ENCODE measurements at regions not wholly inside any gene's neighbourhood (a gene's known extent, or its start where the extent isn't known, plus 50 kb on each side); places are given as distances from the start of the nearest gene placed in this dataset.

DNA sequence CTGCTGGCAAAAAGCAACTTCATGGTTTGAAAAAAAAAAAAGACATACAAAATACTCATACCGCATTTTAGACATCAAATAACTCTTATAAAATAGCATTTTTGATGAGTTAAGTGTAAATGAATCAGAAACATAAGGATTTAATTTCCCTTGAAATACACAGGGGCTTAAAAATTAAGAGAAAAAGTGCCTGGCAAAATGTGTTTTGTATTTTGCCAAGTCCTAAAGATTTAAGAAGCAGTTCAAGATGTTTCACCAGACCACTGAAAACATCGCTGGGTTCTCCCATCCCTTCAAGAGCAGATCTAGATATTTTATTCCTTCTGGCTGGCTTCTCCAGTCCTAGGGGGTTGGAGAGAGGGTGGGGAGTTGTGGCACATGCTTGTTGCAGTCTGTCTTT lies 396.4 kb downstream of the INHBA start:
- Histone ChIP-seq H4K20me1 (ENCODE audit: insufficient read depth, low read length) (no peaks in the 10 kb centered on the region), H3K36me3 (ENCODE audit: insufficient read depth, low read length) (no peaks in the 10 kb centered on the region), H3K79me2 (ENCODE audit: insufficient read depth, low read length) (no peaks in the 10 kb centered on the region), H3K4me3 (ENCODE audit: insufficient read depth, low read length) (no peak overlapping the region), H2AFZ (ENCODE audit: low read length) (no peak overlapping the region), H3K4me1 (ENCODE audit: insufficient read depth, low read length) (no peaks in the 10 kb centered on the region), H3K9me3 (ENCODE audit: low read depth, low read length) (no peaks in the 10 kb centered on the region), H3K27me3 (ENCODE audit: insufficient read depth, low read length) (no peaks in the 10 kb centered on the region), H3K4me2 (ENCODE audit: insufficient read depth, low read length) (no peak overlapping the region), H3K27ac (ENCODE audit: low read depth, low read length) (no peak overlapping the region)
- TF ChIP-seq, protein P1, sequence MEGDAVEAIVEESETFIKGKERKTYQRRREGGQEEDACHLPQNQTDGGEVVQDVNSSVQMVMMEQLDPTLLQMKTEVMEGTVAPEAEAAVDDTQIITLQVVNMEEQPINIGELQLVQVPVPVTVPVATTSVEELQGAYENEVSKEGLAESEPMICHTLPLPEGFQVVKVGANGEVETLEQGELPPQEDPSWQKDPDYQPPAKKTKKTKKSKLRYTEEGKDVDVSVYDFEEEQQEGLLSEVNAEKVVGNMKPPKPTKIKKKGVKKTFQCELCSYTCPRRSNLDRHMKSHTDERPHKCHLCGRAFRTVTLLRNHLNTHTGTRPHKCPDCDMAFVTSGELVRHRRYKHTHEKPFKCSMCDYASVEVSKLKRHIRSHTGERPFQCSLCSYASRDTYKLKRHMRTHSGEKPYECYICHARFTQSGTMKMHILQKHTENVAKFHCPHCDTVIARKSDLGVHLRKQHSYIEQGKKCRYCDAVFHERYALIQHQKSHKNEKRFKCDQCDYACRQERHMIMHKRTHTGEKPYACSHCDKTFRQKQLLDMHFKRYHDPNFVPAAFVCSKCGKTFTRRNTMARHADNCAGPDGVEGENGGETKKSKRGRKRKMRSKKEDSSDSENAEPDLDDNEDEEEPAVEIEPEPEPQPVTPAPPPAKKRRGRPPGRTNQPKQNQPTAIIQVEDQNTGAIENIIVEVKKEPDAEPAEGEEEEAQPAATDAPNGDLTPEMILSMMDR (IDR thresholded peaks at IDR 0.05; ENCODE audit: extremely low read depth, low read depth, low read length): no peak
- no peak for DNase-seq (ENCODE audit: insufficient read length, low spot score, missing footprints)

DNA sequence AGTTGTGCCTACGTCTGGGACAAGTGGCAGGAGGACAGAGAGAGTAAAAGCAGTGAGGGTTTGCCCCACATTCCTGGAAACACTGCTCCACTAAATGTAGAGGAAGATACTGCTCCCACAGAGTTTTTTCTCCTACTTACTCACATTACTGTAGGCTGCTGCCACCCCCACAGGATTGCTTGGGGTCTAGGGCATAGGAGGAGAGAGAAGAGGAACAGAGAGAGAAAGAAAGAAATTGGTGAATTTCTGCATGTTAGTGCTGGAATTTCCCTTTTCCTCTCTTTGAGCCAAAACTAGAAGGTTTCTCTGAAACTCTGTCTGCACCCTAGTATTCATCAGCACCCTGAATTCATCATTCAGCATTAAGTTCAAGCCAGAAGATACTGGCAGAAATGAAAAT lies 397.9 kb downstream of the INHBA start:
- no peak for DNase-seq (ENCODE audit: insufficient read length, low spot score, missing footprints)
- no peaks in the 10 kb centered on the region for H3K27me3 ChIP-seq (ENCODE audit: insufficient read depth, low read length)
- TF ChIP-seq, protein P1 (IDR thresholded peaks at IDR 0.05; ENCODE audit: extremely low read depth, low read depth, low read length): no peak
- no peak overlapping the region for H3K4me2 ChIP-seq (ENCODE audit: insufficient read depth, low read length)
- peak overlapping the region; percentile 13 for H2AFZ ChIP-seq (ENCODE audit: low read length)
- no peaks in the 10 kb centered on the region for H4K20me1 ChIP-seq (ENCODE audit: insufficient read depth, low read length)
- no peaks in the 10 kb centered on the region for H3K9me3 ChIP-seq (ENCODE audit: low read depth, low read length)
- H3K4me1 ChIP-seq (ENCODE audit: insufficient read depth, low read length): no peaks in the 10 kb centered on the region
- no peaks in the 10 kb centered on the region for H3K36me3 ChIP-seq (ENCODE audit: insufficient read depth, low read length)
- no peaks in the 10 kb centered on the region for H3K79me2 ChIP-seq (ENCODE audit: insufficient read depth, low read length)
- no peak overlapping the region for H3K4me3 ChIP-seq (ENCODE audit: insufficient read depth, low read length)
- H3K27ac ChIP-seq (ENCODE audit: low read depth, low read length): no peak overlapping the region

DNA sequence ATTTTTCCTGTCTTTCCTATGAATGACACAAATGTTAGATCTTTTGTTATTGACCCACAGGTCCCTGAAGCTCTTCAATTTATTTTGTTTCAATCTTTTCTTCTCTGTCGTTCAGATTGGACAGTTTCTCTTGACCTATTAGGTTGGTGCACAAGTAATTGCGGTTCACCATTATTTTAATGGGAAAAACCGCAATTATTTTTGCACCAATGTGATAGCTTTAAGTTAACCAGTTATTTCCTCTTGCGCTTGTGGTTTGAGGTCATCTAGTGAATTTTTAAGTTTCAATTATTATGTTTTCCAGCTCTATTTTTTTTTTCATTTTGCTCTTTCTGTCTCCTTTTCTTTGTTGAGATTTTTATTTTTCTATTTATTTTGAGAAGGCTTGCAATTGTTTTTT lies 399.2 kb downstream of the INHBA start:
- no peaks in the 10 kb centered on the region for H3K4me1 ChIP-seq (ENCODE audit: insufficient read depth, low read length)
- TF ChIP-seq, protein P1 (IDR thresholded peaks at IDR 0.05; ENCODE audit: extremely low read depth, low read depth, low read length): no peak

DNA sequence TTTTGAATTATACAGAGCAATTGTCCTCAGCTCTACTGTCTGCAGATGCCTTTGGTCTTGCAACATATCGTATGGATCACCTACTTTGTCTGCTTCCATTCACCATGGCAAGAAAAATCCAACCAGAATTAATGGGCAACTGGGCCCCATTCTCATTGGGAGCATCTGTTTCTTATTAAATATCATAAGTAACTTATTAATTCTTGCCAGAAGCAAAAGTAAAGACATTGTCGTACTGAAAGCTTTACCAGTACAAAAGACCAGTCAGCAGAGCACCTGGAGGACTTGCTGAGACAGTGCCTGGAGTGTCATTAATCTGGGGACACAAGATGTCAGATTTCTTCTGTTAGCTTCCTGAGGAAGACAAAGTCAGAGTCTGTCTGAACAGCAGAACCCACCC lies 404.5 kb downstream of the INHBA start:
- no peaks in the 10 kb centered on the region for H3K27me3 ChIP-seq (ENCODE audit: insufficient read depth, low read length)
- no peaks in the 10 kb centered on the region for H4K20me1 ChIP-seq (ENCODE audit: insufficient read depth, low read length)
- TF ChIP-seq, protein P1 (IDR thresholded peaks at IDR 0.05; ENCODE audit: extremely low read depth, low read depth, low read length): no peak
- H3K4me1 ChIP-seq (ENCODE audit: insufficient read depth, low read length): no peaks in the 10 kb centered on the region
- H3K79me2 ChIP-seq (ENCODE audit: insufficient read depth, low read length): no peaks in the 10 kb centered on the region
- no peak overlapping the region for H3K4me3 ChIP-seq (ENCODE audit: insufficient read depth, low read length)
- H3K27ac ChIP-seq (ENCODE audit: low read depth, low read length): no peak overlapping the region
- H3K4me2 ChIP-seq (ENCODE audit: insufficient read depth, low read length): no peak overlapping the region
- no peaks in the 10 kb centered on the region for H3K36me3 ChIP-seq (ENCODE audit: insufficient read depth, low read length)
- no peak for DNase-seq (ENCODE audit: insufficient read length, low spot score, missing footprints)
- H3K9me3 ChIP-seq (ENCODE audit: low read depth, low read length): no peaks in the 10 kb centered on the region
- no peak overlapping the region for H2AFZ ChIP-seq (ENCODE audit: low read length)

More for the DNA sequence above, 399.2 kb downstream of the INHBA start:
- Histone ChIP-seq H3K79me2 (ENCODE audit: insufficient read depth, low read length) (no peaks in the 10 kb centered on the region), H2AFZ (ENCODE audit: low read length) (no peak overlapping the region), H3K4me3 (ENCODE audit: insufficient read depth, low read length) (no peak overlapping the region), H3K9me3 (ENCODE audit: low read depth, low read length) (no peaks in the 10 kb centered on the region), H3K27me3 (ENCODE audit: insufficient read depth, low read length) (no peaks in the 10 kb centered on the region), H3K4me2 (ENCODE audit: insufficient read depth, low read length) (no peak overlapping the region), H4K20me1 (ENCODE audit: insufficient read depth, low read length) (no peaks in the 10 kb centered on the region), H3K27ac (ENCODE audit: low read depth, low read length) (no peak overlapping the region), H3K36me3 (ENCODE audit: insufficient read depth, low read length) (no peaks in the 10 kb centered on the region)
- no peak for DNase-seq (ENCODE audit: insufficient read length, low spot score, missing footprints)

Measured in osteoblast (primary cell).